RWPE1 (cell line): ENCODE measurements at regions not wholly inside any gene's neighbourhood (a gene's known extent, or its start where the extent isn't known, plus 50 kb on each side); places are given as distances from the start of the nearest gene placed in this dataset.

Experiments
- CTCF ChIA-PET: fragments of 350-600 bp; sonication (Branson Sonifier 250); formaldehyde crosslinking; extraction: SDS; loops from one replicate; lab custom pipeline; 2021; lab: Yijun Ruan, JAX
- POLR2A ChIA-PET: fragments of 400-600 bp; formaldehyde crosslinking; extraction: SDS; loops from one replicate; lab custom pipeline; 2020; ENCODE audit warnings: antibody characterized with exemption; ENCODE audit not compliant: low non-redundant PET; lab: Yijun Ruan, JAX
- DNase-seq: peaks from one replicate; pipeline ENCODE4 v3.0.0; 2012; ENCODE audit warnings: low spot score
- H3K27ac ChIP-seq: fragments of 450-650 bp; 2 replicates; pipeline ENCODE4 v1.5.1; 2017
- TF ChIP-seq, protein P1 (sequence below): fragments of 450-650 bp; conservative IDR thresholded peaks from 2 replicates; pipeline ENCODE4 v1.5.1; 2017; ENCODE audit warnings: low read depth, mild to moderate bottlenecking

DNA sequence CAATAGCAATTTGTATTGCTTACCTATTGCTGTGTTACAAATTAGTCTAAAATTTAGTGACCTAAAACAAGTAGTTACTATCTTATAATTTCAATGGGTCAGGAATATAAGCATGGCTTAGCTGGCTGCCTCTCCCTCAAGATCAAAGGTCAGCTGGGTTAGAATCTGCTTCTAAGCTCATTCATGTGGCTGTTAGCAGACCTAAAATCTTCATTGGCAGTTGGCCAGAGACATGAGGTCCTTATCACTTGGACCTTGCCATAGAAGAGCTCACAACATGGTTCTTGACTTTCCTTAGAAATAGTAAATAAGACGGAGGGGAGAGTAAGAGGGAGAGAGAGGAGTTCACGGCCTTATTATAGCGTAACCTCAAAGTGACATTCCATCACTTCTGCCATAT lies 468.0 kb downstream of the HTR7 start:
- TF ChIP-seq, protein P1, sequence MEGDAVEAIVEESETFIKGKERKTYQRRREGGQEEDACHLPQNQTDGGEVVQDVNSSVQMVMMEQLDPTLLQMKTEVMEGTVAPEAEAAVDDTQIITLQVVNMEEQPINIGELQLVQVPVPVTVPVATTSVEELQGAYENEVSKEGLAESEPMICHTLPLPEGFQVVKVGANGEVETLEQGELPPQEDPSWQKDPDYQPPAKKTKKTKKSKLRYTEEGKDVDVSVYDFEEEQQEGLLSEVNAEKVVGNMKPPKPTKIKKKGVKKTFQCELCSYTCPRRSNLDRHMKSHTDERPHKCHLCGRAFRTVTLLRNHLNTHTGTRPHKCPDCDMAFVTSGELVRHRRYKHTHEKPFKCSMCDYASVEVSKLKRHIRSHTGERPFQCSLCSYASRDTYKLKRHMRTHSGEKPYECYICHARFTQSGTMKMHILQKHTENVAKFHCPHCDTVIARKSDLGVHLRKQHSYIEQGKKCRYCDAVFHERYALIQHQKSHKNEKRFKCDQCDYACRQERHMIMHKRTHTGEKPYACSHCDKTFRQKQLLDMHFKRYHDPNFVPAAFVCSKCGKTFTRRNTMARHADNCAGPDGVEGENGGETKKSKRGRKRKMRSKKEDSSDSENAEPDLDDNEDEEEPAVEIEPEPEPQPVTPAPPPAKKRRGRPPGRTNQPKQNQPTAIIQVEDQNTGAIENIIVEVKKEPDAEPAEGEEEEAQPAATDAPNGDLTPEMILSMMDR = no peak
- ChIA-PET POLR2A (no interaction called here), CTCF (interaction anchor here (1.3 kb wide), 1 partner anchor 15 kb away, joined by 4 read pairs; no protein-coding TSS in a partner anchor)
- no peak for DNase-seq
- H3K27ac ChIP-seq = no peak overlapping the region

DNA sequence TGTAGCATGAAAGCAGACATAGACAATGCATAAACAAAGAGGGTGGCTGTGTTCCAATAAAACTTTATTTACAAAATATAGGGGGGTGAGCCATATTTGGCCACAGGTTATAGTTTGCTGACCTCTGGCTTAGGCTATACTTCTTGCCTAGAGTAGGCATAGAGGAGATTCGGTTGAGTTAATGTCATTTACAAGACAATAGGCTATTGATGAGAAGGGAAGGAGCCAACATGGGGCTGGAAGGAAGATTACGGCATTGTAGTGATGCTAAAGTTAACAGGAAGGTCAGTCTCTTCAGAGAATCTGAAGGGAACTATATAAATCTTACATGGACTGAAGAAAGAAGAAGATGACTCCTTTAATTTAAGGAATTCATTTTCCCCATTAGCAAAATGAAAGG lies 463.5 kb downstream of the HTR7 start:
- CTCF ChIA-PET = no interaction called here
- TF ChIP-seq, protein P1 = no peak
- no peak overlapping the region for H3K27ac ChIP-seq
- DNase-seq = no peak
- POLR2A ChIA-PET = no interaction called here

DNA sequence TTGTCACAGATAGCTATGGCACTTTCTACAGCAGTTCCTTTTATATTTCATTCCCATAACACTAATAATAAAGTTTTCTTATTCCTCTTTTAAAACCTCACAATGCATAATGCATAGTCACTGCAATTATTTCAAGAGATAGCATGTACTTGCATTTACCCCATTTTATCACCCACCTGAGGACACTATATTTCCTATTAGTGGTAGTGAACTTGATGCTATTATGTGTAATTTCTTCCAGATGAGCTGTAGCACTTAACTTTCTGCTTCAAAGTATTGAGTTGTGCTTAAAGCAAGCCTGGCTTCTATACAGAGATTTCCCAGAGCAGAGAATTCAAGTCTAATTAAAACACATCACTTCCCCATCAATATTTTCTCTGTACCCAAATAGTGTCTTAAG lies 461.1 kb downstream of the HTR7 start:
- POLR2A ChIA-PET = no interaction called here
- no peak overlapping the region for H3K27ac ChIP-seq
- no peak for DNase-seq
- TF ChIP-seq, protein P1 = no peak
- CTCF ChIA-PET = no interaction called here

DNA sequence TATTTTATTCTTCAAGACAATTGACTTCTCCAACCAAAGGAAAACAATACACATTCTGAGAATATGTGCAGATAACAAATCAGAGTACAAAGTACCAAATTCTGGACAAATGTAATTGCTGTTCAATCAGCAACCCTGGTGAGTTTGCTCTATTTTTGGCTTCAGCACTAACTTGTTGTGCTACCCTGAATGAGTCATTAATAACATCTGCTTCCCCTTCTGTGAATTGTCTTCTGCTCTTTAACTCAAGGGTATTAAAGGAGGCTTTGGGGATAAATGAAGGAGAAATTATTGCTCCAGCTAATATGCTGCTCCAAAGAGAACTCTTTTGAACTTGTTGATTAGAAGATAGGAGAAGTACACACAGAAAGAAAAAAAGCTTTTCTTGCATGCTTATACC lies 459.3 kb downstream of the HTR7 start:
- POLR2A ChIA-PET = no interaction called here
- no peak for DNase-seq
- CTCF ChIA-PET = no interaction called here
- TF ChIP-seq, protein P1 = no peak
- H3K27ac ChIP-seq = no peak overlapping the region

DNA sequence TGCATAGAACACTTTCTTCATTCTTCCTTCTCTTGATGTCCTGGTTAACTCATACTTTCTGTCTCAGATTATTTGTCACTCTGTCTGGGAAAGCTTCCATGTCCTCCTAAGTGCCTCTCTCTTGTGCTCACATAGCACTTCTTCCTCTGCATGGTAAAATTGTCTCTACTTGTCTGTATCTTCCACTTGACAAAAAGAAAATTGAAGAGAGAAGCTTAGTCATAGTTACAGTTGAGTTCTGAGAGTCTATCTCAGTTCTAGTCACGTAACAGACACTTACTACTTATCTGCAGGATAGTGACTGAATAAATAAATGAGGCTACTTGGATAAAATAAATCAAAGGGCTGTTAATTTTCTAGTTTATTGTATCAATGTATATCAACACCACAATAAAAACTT lies 458.1 kb downstream of the HTR7 start:
- CTCF ChIA-PET = no interaction called here
- TF ChIP-seq, protein P1 = no peak
- H3K27ac ChIP-seq = no peak overlapping the region
- POLR2A ChIA-PET = no interaction called here
- no peak for DNase-seq

DNA sequence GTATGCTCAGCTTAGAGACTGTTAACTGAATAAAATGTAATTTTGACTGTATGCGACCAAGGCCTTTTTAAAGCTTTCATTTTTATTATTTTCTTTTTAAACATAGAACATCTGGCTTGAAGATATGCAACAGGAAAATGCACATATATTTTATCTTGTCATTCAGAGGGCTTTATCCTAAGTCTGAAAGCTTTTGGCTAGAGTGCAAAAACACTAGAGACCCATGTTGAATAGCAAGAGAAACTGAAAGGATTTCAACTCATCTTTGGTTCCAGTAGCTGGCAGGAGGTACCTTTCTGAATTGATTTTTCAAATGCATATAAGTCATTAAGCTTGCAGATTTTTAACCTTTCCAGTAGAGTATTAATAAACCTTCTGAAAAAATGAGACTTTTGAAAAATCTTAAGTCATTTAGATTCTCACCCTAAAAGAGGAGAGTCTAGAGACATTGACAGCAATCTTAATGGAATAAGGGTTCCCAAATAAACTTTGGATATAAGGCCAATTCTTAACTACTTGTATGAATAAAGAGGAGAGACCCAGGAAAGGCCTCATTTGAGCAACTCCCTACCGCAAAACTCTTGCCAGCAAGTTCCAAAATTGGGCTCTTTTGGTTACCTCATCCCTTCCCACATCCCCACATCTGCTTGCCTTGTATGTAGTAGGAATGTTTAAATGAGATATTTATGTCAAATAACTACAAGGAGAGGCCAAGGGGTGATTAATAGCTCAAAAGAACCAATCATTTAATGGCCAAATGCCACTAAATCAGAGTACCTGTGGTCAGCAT lies 454.4 kb downstream of the HTR7 start:
- CTCF ChIA-PET = no interaction called here
- TF ChIP-seq, protein P1 = no peak
- POLR2A ChIA-PET = no interaction called here
- H3K27ac ChIP-seq = no peak overlapping the region
- DNase-seq = no peak
